H1 (cell line): ENCODE measurements at regions not wholly inside any gene's neighbourhood (a gene's known extent, or its start where the extent isn't known, plus 50 kb on each side); places are given as distances from the start of the nearest gene placed in this dataset.

ENCODE experiments used
- CTCF ChIA-PET: fragments of 300-600 bp; sonication (Branson Sonifier 250); formaldehyde crosslinking; loops from one replicate; lab custom pipeline; 2021; ENCODE audit not compliant: partially characterized antibody; lab: Charles Lee
- POLR2A ChIA-PET: fragments of 300-600 bp; sonication (Branson Sonifier 250); formaldehyde crosslinking; loops from one replicate; lab custom pipeline; 2021; ENCODE audit warnings: inconsistent platforms; ENCODE audit not compliant: partially characterized antibody; lab: Charles Lee
- DNase-seq, 2 experiments: peaks; one replicate each; pipeline versions ENCODE4 v3.0.0 to v3.0.0-alpha.2; 2010 to 2022; ENCODE audit warnings: low spot score in 2 of 2, low read depth in 1 of 2, mixed read lengths in 1 of 2
- FAIRE-seq: peaks from 2 replicates; lab custom pipeline; 2011; peaks lifted over from hg19 to GRCh38; lab: Jason Lieb, UNC
- H2AFZ ChIP-seq: 2 replicates; pipeline ENCODE4 v1.8.1; 2012; ENCODE audit warnings: low read length, inconsistent platforms
- H2AK5ac ChIP-seq: 2 replicates; pipeline ENCODE4 v1.6.1; 2013; ENCODE audit warnings: low read depth, low read length
- H2BK120ac ChIP-seq: replicated peaks from 2 replicates; pipeline ENCODE3; 2013; ENCODE audit warnings: low read depth, low read length, inconsistent platforms
- H2BK12ac ChIP-seq: 2 replicates; pipeline ENCODE4 v1.6.1; 2013; ENCODE audit warnings: low read depth, low read length
- H2BK15ac ChIP-seq: 2 replicates; pipeline ENCODE4 v1.6.1; 2013; ENCODE audit warnings: low read length
- H2BK20ac ChIP-seq: 2 replicates; pipeline ENCODE4 v1.6.1; 2013; ENCODE audit warnings: low read length
- H2BK5ac ChIP-seq: 2 replicates; pipeline ENCODE4 v1.6.1; 2013; ENCODE audit warnings: low read depth, low read length
- H3K14ac ChIP-seq: 2 replicates; pipeline ENCODE4 v1.6.1; 2013; ENCODE audit warnings: inconsistent platforms; ENCODE audit not compliant: insufficient read length
- H3K18ac ChIP-seq: 2 replicates; pipeline ENCODE4 v1.6.1; 2013; ENCODE audit warnings: low read length; ENCODE audit errors: extremely low read depth
- H3K23ac ChIP-seq: 2 replicates; pipeline ENCODE4 v1.6.1; 2013; ENCODE audit warnings: inconsistent platforms; ENCODE audit not compliant: insufficient read length
- H3K23me2 ChIP-seq: 2 replicates; pipeline ENCODE4 v1.6.1; 2013; ENCODE audit warnings: low read depth, low read length
- H3K27ac ChIP-seq: 2 replicates; pipeline ENCODE4 v1.6.1; 2011; ENCODE audit warnings: low read depth, low read length, inconsistent platforms
- H3K27me3 ChIP-seq, 4 experiments: replicated peaks in 1 of 4; 1 replicate in 1 of 4; 2 replicates in 3 of 4; pipeline versions ENCODE4 v1.6.1 to v1.8.1; 2011 to 2013; ENCODE audit warnings: low read length in 3 of 4, mild to moderate bottlenecking in 3 of 4, inconsistent platforms in 2 of 4, mixed read lengths in 2 of 4, moderate library complexity in 1 of 4; ENCODE audit not compliant: control insufficient read depth in 3 of 4, insufficient read depth in 3 of 4; ENCODE audit errors: extremely low read depth in 1 of 4
- H3K36me3 ChIP-seq, 4 experiments: 2 replicates each; pipeline versions ENCODE4 v1.6.1 to v1.8.1; 2011 to 2013; ENCODE audit warnings: mild to moderate bottlenecking in 4 of 4, low read length in 3 of 4, moderate library complexity in 2 of 4, control low read depth in 1 of 4, inconsistent platforms in 1 of 4; ENCODE audit not compliant: insufficient read depth in 4 of 4, control insufficient read depth in 2 of 4
- H3K4ac ChIP-seq: replicated peaks from 2 replicates; pipeline ENCODE3; 2013; ENCODE audit warnings: low read length, low read depth, mixed read lengths, inconsistent platforms; ENCODE audit not compliant: insufficient read length
- H3K4me1 ChIP-seq, 4 experiments: replicated peaks in 1 of 4; 1 replicate in 1 of 4; 2 replicates in 3 of 4; pipeline versions ENCODE4 v1.6.1 to v1.8.1; 2011 to 2013; ENCODE audit warnings: low read length in 3 of 4, inconsistent platforms in 2 of 4, mixed read lengths in 1 of 4; ENCODE audit not compliant: insufficient read depth in 4 of 4, control insufficient read depth in 3 of 4
- H3K4me2 ChIP-seq, 2 experiments: 2 replicates each; pipeline versions ENCODE4 v1.6.1 to v1.8.1; 2011 to 2013; ENCODE audit warnings: low read depth in 2 of 2, low read length in 2 of 2, control low read depth in 1 of 2, inconsistent platforms in 1 of 2, mild to moderate bottlenecking in 1 of 2; ENCODE audit not compliant: insufficient read depth in 1 of 2
- H3K4me3 ChIP-seq, 4 experiments: fragments of 200-600, 300-600 bp in 1 of 4; sonication (generic), shearing (Covaris generic), sonication (Bioruptor Twin) in 1 of 4; 2 replicates each; pipeline versions ENCODE4 v1.5.1 to v1.8.1; 2011 to 2016; ENCODE audit warnings: low read length in 4 of 4, low read depth in 3 of 4, control low read depth in 2 of 4, inconsistent platforms in 2 of 4, mild to moderate bottlenecking in 2 of 4, mixed read lengths in 1 of 4, moderate library complexity in 1 of 4; ENCODE audit not compliant: insufficient read depth in 2 of 4; ENCODE audit errors: extremely low read depth in 1 of 4
- H3K56ac ChIP-seq: replicated peaks from 2 replicates; pipeline ENCODE3; 2013; ENCODE audit warnings: low read depth, mild to moderate bottlenecking, mixed read lengths, low read length, inconsistent platforms; ENCODE audit not compliant: insufficient read length
- H3K79me1 ChIP-seq: 2 replicates; pipeline ENCODE4 v1.6.1; 2013; ENCODE audit warnings: low read depth, low read length, control low read depth
- H3K79me2 ChIP-seq, 2 experiments: 2 replicates each; pipeline versions ENCODE4 v1.6.1 to v1.8.1; 2012 to 2013; ENCODE audit warnings: low read length in 2 of 2, mild to moderate bottlenecking in 2 of 2, inconsistent platforms in 1 of 2; ENCODE audit not compliant: insufficient read depth in 2 of 2, control insufficient read depth in 1 of 2
- H3K9ac ChIP-seq, 4 experiments: replicated peaks in 1 of 4; 1 replicate in 1 of 4; 2 replicates in 3 of 4; pipeline versions ENCODE4 v1.6.1 to v1.8.1; 2011 to 2013; ENCODE audit warnings: low read depth in 3 of 4, low read length in 3 of 4, control low read depth in 2 of 4, mild to moderate bottlenecking in 2 of 4, moderate library complexity in 2 of 4, inconsistent platforms in 1 of 4; ENCODE audit errors: extremely low read depth in 1 of 4
- H3K9me3 ChIP-seq, 2 experiments: 2 replicates each; pipeline versions ENCODE4 v1.6.1 to v1.8.1; 2012 to 2013; ENCODE audit warnings: mild to moderate bottlenecking in 2 of 2, moderate library complexity in 2 of 2, control low read depth in 1 of 2, inconsistent platforms in 1 of 2, low read depth in 1 of 2, low read length in 1 of 2, mixed read lengths in 1 of 2; ENCODE audit not compliant: insufficient read depth in 2 of 2
- H4K20me1 ChIP-seq, 2 experiments: replicated peaks in 1 of 2; 2 replicates each; pipeline versions ENCODE3 to v1.8.1; 2011 to 2013; ENCODE audit warnings: inconsistent platforms in 2 of 2, low read length in 2 of 2, mild to moderate bottlenecking in 1 of 2; ENCODE audit not compliant: insufficient read depth in 2 of 2, control insufficient read depth in 1 of 2
- H4K5ac ChIP-seq: 2 replicates; pipeline ENCODE4 v1.6.1; 2013; ENCODE audit warnings: low read length, low read depth, mixed read lengths, inconsistent platforms; ENCODE audit not compliant: insufficient read length
- H4K8ac ChIP-seq: 2 replicates; pipeline ENCODE4 v1.8.0; 2013; ENCODE audit warnings: mild to moderate bottlenecking, moderate library complexity, low read length, inconsistent platforms; ENCODE audit not compliant: insufficient read depth; ENCODE audit errors: extremely low read depth
- H4K91ac ChIP-seq: replicated peaks from 2 replicates; pipeline ENCODE3; 2013; ENCODE audit warnings: low read length, mixed read lengths, inconsistent platforms; ENCODE audit not compliant: insufficient read length
- CBX5 ChIP-seq: fragments of 300-800, 300-1000 bp; sonication (generic); IDR thresholded peaks from 2 replicates; pipeline ENCODE4 v1.7.1; 2016; ENCODE audit warnings: antibody characterized with exemption, low read length, low read depth
- HDAC2 ChIP-seq, 2 experiments: fragments of 300-600 bp in 1 of 2; sonication (generic) in 1 of 2; IDR thresholded peaks; 2 replicates each; pipeline ENCODE4 v1.6.1; 2011 to 2012; ENCODE audit warnings: low read depth in 2 of 2, low read length in 2 of 2, mild to moderate bottlenecking in 2 of 2, moderate library complexity in 2 of 2, borderline replicate concordance in 1 of 2, inconsistent platforms in 1 of 2
- WGBS, 2 experiments: shearing (Covaris generic) in 1 of 2; methylation state at CpG; one replicate each; pipeline versions ENCODE4 v1.1.6 to v1.1.7; 2013 to 2015; ENCODE audit warnings: low lambda C conversion rate in 2 of 2, mixed read lengths in 2 of 2, inconsistent platforms in 1 of 2, low coverage in 1 of 2, missing lambda C conversion rate in 1 of 2; ENCODE audit not compliant: insufficient replicate concordance in 2 of 2, insufficient coverage in 1 of 2, insufficient read length in 1 of 2; ENCODE audit errors: extremely low coverage in 1 of 2, missing lambda C conversion rate in 1 of 2; 5-methylcytosine and 5-hydroxymethylcytosine counted together

GRCh38 chr7:152970481-152970880 lies 210.9 kb downstream of the ACTR3B start:
- no peaks in the 10 kb centered on the region; the same call in 1 of the 2 replicates for H3K23me2 ChIP-seq
- H2AFZ ChIP-seq = no peak overlapping the region
- peak overlapping the region in 1 of 4 experiments; percentile 23; a peak in 1 of 8 replicates for H3K4me3 ChIP-seq
- ChIA-PET POLR2A (interaction anchor here (1.6 kb wide), 1 partner anchor 114 kb away, joined by 3 read pairs; no protein-coding TSS in a partner anchor), CTCF (interaction anchor here (1.0 to 2.0 kb wide), 5 partner anchors 11 to 155 kb away, joined by 3 to 9 read pairs (median 4); no protein-coding TSS in a partner anchor)
- no peak overlapping the region for H3K14ac ChIP-seq
- H2BK15ac ChIP-seq = no peak overlapping the region
- TF ChIP-seq CBX5 (0 out of 2 replicates have a peak, but pooled peaks have one; percentile 77), HDAC2 (IDR thresholded peaks at IDR 0.05; ENCODE audit: borderline replicate concordance in 1 of 2, low read depth in 2 of 2, low read length in 2 of 2) (no peak)
- H3K18ac ChIP-seq = peak overlapping the region; percentile 52; the same call in 1 of the 2 replicates
- no peaks in the 10 kb centered on the region for H4K20me1 ChIP-seq
- no peak overlapping the region for H3K56ac ChIP-seq
- H3K4me2 ChIP-seq = no peak overlapping the region
- H3K4me1 ChIP-seq = peaks cover 2 to 20% (median 11%) of the 10 kb centered on the region in 4 experiments; a peak in 6 of 7 replicates
- H4K8ac ChIP-seq = no peak overlapping the region
- no peaks in the 10 kb centered on the region for H3K79me1 ChIP-seq
- peak overlapping the region; percentile 83 for H4K91ac ChIP-seq
- H4K5ac ChIP-seq = no peak overlapping the region
- H2BK120ac ChIP-seq = peak overlapping the region; percentile 99
- FAIRE-seq (no peak), DNase-seq (no peak)
- H3K23ac ChIP-seq = no peak overlapping the region
- peaks cover 22 to 32% of the 10 kb centered on the region in 2 experiments for H3K9me3 ChIP-seq
- H2BK5ac ChIP-seq = peak overlapping the region; percentile 98; the same call in 1 of the 2 replicates
- 87% methylated on average over 5 of the region's 5 CpGs; no CpG with 5 or more reads in 1 of the 2 experiments for WGBS, 2 experiments
- no peak overlapping the region for H3K27ac ChIP-seq
- no peak overlapping the region for H3K9ac ChIP-seq
- peak overlapping the region; percentile 89 for H2AK5ac ChIP-seq
- H3K27me3 ChIP-seq = peaks cover 0 to 1% (median 0%) of the 10 kb centered on the region in 4 experiments; a peak in 1 of 7 replicates
- H3K79me2 ChIP-seq = no peaks in the 10 kb centered on the region
- peak overlapping the region; percentile 73 for H3K4ac ChIP-seq
- peak overlapping the region; percentile 100 for H2BK20ac ChIP-seq
- peaks cover 0 to 14% (median 6%) of the 10 kb centered on the region in 4 experiments; a peak in 2 of 8 replicates for H3K36me3 ChIP-seq
- peak overlapping the region; percentile 98 for H2BK12ac ChIP-seq
